ENCODE measurements at regions not wholly inside any gene's neighbourhood (a gene's known extent, or its start where the extent isn't known, plus 50 kb on each side); places are given as distances from the start of the nearest gene placed in this dataset.

DNA sequence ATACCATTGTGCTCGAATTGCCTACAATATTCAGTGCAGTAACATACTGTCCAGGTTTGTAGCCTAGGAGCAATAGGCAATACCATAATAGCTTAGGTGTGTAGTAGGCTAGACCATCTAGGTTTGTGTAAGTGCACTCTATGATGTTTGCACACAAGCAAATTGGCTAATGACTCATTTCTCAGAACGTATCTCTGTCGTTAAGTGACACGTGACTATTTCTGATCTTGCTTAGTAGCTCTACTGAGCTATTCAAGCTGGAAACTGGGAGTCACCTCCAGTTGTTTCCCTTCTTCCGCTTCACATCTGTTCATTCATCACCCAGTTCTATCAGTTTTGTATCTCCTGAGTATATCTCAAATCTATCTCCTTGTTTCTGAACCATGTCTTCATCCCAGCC, 86.1 kb downstream of the HNRNPD start:
- no peak for TF ChIP-seq POLR2AphosphoS5 (IDR thresholded peaks at IDR 0.05)
- TF ChIP-seq, protein P1, sequence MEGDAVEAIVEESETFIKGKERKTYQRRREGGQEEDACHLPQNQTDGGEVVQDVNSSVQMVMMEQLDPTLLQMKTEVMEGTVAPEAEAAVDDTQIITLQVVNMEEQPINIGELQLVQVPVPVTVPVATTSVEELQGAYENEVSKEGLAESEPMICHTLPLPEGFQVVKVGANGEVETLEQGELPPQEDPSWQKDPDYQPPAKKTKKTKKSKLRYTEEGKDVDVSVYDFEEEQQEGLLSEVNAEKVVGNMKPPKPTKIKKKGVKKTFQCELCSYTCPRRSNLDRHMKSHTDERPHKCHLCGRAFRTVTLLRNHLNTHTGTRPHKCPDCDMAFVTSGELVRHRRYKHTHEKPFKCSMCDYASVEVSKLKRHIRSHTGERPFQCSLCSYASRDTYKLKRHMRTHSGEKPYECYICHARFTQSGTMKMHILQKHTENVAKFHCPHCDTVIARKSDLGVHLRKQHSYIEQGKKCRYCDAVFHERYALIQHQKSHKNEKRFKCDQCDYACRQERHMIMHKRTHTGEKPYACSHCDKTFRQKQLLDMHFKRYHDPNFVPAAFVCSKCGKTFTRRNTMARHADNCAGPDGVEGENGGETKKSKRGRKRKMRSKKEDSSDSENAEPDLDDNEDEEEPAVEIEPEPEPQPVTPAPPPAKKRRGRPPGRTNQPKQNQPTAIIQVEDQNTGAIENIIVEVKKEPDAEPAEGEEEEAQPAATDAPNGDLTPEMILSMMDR (IDR thresholded peaks at IDR 0.05; ENCODE audit: poor library complexity, severe bottlenecking) = no peak
